ENCODE measurements at regions not wholly inside any gene's neighbourhood (a gene's known extent, or its start where the extent isn't known, plus 50 kb on each side); places are given as distances from the start of the nearest gene placed in this dataset.

- TF ChIP-seq CTCF (IDR thresholded peaks at IDR 0.05; ENCODE audit: extremely low read depth in 1 of 2, insufficient read depth in 1 of 2, low read depth in 1 of 2, low read length in 2 of 2) (no peak), MYC (IDR thresholded peaks at IDR 0.05; ENCODE audit: low read depth, low read length) (no peak), FOS (IDR thresholded peaks at IDR 0.05; ENCODE audit: borderline replicate concordance, insufficient read depth, low read length) (no peak), POLR2A (IDR thresholded peaks at IDR 0.05; ENCODE audit: low read depth, low read length) (no peak), EZH2 (IDR thresholded peaks at IDR 0.05; ENCODE audit: borderline replicate concordance, low read depth, low read length, severe bottlenecking) (no peak), POLR2AphosphoS5 (IDR thresholded peaks at IDR 0.05; ENCODE audit: insufficient read depth, low read depth, low read length) (no peak)
- TF ChIP-seq, protein P1, sequence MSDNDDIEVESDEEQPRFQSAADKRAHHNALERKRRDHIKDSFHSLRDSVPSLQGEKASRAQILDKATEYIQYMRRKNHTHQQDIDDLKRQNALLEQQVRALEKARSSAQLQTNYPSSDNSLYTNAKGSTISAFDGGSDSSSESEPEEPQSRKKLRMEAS (IDR thresholded peaks at IDR 0.05; ENCODE audit: insufficient read depth, insufficient read length): no peak
Measured at GRCh38 chr5:124919747-124920525, 173.5 kb upstream of the ZNF608 start.

Measured in endothelial cell of umbilical vein (primary cell).